K562 (cell line): ENCODE measurements at regions not wholly inside any gene's neighbourhood (a gene's known extent, or its start where the extent isn't known, plus 50 kb on each side); places are given as distances from the start of the nearest gene placed in this dataset.

Source experiments
- CCNT2 ChIP-seq: IDR thresholded peaks from 2 replicates; pipeline ENCODE4 v1.6.1; 2011; ENCODE audit warnings: borderline replicate concordance, low read depth, mild to moderate bottlenecking, moderate library complexity, mixed read lengths, low read length; ENCODE audit not compliant: insufficient read length; ENCODE audit errors: extremely low read depth
- DACH1 ChIP-seq: fragments of 450-650 bp; IDR thresholded peaks from 2 replicates; pipeline ENCODE4 v1.6.1; 2018; ENCODE audit not compliant: partially characterized antibody
- ILF3 ChIP-seq: fragments of 450-650 bp; IDR thresholded peaks from 2 replicates; pipeline ENCODE4 v1.6.1; 2018; ENCODE audit warnings: antibody characterized with exemption, mild to moderate bottlenecking, moderate library complexity, borderline replicate concordance
- MAFF ChIP-seq: IDR thresholded peaks from 2 replicates; pipeline ENCODE4 v1.6.1; 2012; ENCODE audit warnings: low read length, improper control_type of control experiment
- MTA2 ChIP-seq: fragments of 450-650 bp; IDR thresholded peaks from 2 replicates; pipeline ENCODE4 v1.6.1; 2016; ENCODE audit warnings: low read depth
- NCOA2 ChIP-seq, 2 experiments: fragments of 450-650 bp; IDR thresholded peaks; 2 replicates each; pipeline ENCODE4 v1.6.1; 2018; ENCODE audit warnings: mild to moderate bottlenecking in 2 of 2, moderate library complexity in 1 of 2; ENCODE audit not compliant: partially characterized antibody in 2 of 2
- RBM39 ChIP-seq: fragments of 200-400 bp; formaldehyde crosslinking; optimal IDR thresholded peaks from 2 replicates; pipeline ENCODE3; 2018; ENCODE audit warnings: low read depth, low read length
- SRSF3 ChIP-seq: fragments of 200-400 bp; formaldehyde crosslinking; IDR thresholded peaks from 2 replicates; pipeline ENCODE4 v1.6.1; 2016; ENCODE audit warnings: mild to moderate bottlenecking, low read length, moderate library complexity; ENCODE audit not compliant: insufficient read depth
- THRB ChIP-seq: fragments of 450-650 bp; formaldehyde crosslinking; conservative IDR thresholded peaks from 2 replicates; pipeline ENCODE4 v1.4.0; 2022; ENCODE audit warnings: mild to moderate bottlenecking, missing genetic modification characterization
- ZFP1 ChIP-seq: fragments of 450-650 bp; formaldehyde crosslinking; IDR thresholded peaks from 2 replicates; pipeline ENCODE4 v1.4.0; 2020; ENCODE audit warnings: mild to moderate bottlenecking, mixed read lengths
- ZNF586 ChIP-seq: fragments of 450-650 bp; formaldehyde crosslinking; conservative IDR thresholded peaks from 2 replicates; pipeline ENCODE4 v1.4.0; 2020; ENCODE audit warnings: mild to moderate bottlenecking, moderate library complexity
- ZNF740 ChIP-seq, 3 experiments: fragments of 200-800 bp in 1 of 3; sonication (Bioruptor generic) in 1 of 3; sonication (generic) in 1 of 3; formaldehyde crosslinking in 1 of 3; IDR thresholded peaks; 2 replicates each; pipeline versions ENCODE4 v1.6.1 to v1.8.0; 2016 to 2022; ENCODE audit warnings: mild to moderate bottlenecking in 2 of 3, missing compliant biosample characterization in 2 of 3, missing genetic modification characterization in 2 of 3, missing genetic modification reagents in 1 of 3

GRCh38 chr17:72359811-72360210, 239.0 kb downstream of the SOX9 start (continued):
- TF ChIP-seq ZFP1 (no peak), CCNT2 (no peak), ILF3 (no peak), MTA2 (no peak), DACH1 (no peak), SRSF3 (no peak), RBM39 (no peak), ZNF740 (CRISPR knock-in tag; IDR thresholded peaks at IDR 0.05) (no peak), ZNF740 (tag; IDR thresholded peaks at IDR 0.05) (no peak), MAFF (no peak), THRB (CRISPR knock-in tag) (no peak), ZNF586 (CRISPR knock-in tag) (no peak), NCOA2 (IDR thresholded peaks at IDR 0.05; ENCODE audit: partially characterized antibody in 2 of 2) (no peak)
